ENCODE measurements at regions not wholly inside any gene's neighbourhood (a gene's known extent, or its start where the extent isn't known, plus 50 kb on each side); places are given as distances from the start of the nearest gene placed in this dataset.
"Not testable (repeated sequence)": the region's sequence is repeated elsewhere in the genome, so short reads cannot be mapped to it uniquely, and the experiment has no call there.

DNA sequence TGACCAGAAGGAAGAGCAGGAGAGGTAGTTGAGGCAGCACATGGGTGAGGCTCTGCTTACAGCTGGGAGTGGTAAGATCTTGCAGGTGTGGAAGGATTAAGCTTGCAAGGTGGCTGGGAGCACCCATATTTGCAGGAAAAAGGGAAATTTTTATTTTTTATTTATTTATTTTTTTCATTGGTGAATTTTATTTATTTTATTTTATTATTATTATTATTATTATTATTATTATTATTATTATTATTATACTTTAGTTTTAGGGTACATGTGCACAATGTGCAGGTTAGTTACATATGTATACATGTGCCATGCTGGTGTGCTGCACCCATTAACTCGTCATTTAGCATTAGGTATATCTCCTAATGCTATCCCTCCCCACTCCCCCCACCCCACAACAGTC is 297.4 kb upstream of the BOD1L1 start:
- TF ChIP-seq YY1 (IDR thresholded peaks at IDR 0.05; ENCODE audit: low read depth); EZH2phosphoT487 (IDR thresholded peaks at IDR 0.05; ENCODE audit: borderline replicate concordance, low read depth); RAD21 (IDR thresholded peaks at IDR 0.05; ENCODE audit: low read length); TAF1 (IDR thresholded peaks at IDR 0.05; ENCODE audit: borderline replicate concordance, low read depth, low read length); FOSL2 (IDR thresholded peaks at IDR 0.05; ENCODE audit: borderline replicate concordance, low read depth): not testable (repeated sequence)
- TF ChIP-seq, protein P1, sequence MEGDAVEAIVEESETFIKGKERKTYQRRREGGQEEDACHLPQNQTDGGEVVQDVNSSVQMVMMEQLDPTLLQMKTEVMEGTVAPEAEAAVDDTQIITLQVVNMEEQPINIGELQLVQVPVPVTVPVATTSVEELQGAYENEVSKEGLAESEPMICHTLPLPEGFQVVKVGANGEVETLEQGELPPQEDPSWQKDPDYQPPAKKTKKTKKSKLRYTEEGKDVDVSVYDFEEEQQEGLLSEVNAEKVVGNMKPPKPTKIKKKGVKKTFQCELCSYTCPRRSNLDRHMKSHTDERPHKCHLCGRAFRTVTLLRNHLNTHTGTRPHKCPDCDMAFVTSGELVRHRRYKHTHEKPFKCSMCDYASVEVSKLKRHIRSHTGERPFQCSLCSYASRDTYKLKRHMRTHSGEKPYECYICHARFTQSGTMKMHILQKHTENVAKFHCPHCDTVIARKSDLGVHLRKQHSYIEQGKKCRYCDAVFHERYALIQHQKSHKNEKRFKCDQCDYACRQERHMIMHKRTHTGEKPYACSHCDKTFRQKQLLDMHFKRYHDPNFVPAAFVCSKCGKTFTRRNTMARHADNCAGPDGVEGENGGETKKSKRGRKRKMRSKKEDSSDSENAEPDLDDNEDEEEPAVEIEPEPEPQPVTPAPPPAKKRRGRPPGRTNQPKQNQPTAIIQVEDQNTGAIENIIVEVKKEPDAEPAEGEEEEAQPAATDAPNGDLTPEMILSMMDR (IDR thresholded peaks at IDR 0.05) = not testable (repeated sequence)

All from SK-N-SH (cell line).